ENCODE measurements at regions not wholly inside any gene's neighbourhood (a gene's known extent, or its start where the extent isn't known, plus 50 kb on each side); places are given as distances from the start of the nearest gene placed in this dataset.

DNA sequence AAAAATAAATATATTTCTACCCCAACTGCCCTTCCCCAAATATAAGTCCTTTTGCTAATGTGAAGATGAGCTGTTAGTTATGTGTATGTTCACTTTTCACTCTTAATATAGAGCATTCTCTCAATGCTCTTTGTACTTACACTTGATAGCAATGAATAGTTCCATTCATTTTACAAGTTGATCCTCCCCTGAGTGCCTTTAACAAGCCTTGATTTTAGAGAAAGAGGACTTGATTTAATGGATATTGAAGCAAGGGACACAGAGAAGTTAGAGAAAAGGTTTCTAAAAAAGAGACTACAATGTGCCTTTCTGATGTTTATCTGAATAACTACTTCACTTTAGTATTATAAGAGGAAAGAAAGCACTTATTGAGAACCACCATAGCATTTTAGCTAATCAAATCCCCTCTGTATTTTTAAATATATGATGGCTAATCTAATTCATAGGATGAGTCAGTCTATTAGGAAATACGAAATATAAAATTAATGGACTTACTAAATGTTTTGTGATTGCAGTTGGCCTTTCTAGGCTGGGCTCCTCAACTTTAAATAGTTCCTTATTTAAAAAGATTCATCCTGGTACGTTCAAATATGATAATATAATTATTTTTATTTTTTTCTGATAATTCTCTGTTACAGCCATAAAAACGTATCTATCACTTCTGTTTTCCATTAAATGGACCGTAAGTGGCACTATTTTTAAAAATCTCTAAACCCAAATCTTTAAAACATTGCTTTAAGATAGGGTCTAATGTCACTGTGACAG, 1097.8 kb upstream of the SLC10A2 start (continued):
- TF ChIP-seq TCF12 (IDR thresholded peaks at IDR 0.05; ENCODE audit: low read depth, low read length), result no peak
- no peak for TF ChIP-seq SIRT6 (IDR thresholded peaks at IDR 0.05; ENCODE audit: low read length)
- no peak for TF ChIP-seq SRF (IDR thresholded peaks at IDR 0.05; ENCODE audit: low read depth, low read length)
- no peak for TF ChIP-seq SAP30 (IDR thresholded peaks at IDR 0.05; ENCODE audit: insufficient read depth, insufficient replicate concordance, low read length)
- TF ChIP-seq, protein P1, sequence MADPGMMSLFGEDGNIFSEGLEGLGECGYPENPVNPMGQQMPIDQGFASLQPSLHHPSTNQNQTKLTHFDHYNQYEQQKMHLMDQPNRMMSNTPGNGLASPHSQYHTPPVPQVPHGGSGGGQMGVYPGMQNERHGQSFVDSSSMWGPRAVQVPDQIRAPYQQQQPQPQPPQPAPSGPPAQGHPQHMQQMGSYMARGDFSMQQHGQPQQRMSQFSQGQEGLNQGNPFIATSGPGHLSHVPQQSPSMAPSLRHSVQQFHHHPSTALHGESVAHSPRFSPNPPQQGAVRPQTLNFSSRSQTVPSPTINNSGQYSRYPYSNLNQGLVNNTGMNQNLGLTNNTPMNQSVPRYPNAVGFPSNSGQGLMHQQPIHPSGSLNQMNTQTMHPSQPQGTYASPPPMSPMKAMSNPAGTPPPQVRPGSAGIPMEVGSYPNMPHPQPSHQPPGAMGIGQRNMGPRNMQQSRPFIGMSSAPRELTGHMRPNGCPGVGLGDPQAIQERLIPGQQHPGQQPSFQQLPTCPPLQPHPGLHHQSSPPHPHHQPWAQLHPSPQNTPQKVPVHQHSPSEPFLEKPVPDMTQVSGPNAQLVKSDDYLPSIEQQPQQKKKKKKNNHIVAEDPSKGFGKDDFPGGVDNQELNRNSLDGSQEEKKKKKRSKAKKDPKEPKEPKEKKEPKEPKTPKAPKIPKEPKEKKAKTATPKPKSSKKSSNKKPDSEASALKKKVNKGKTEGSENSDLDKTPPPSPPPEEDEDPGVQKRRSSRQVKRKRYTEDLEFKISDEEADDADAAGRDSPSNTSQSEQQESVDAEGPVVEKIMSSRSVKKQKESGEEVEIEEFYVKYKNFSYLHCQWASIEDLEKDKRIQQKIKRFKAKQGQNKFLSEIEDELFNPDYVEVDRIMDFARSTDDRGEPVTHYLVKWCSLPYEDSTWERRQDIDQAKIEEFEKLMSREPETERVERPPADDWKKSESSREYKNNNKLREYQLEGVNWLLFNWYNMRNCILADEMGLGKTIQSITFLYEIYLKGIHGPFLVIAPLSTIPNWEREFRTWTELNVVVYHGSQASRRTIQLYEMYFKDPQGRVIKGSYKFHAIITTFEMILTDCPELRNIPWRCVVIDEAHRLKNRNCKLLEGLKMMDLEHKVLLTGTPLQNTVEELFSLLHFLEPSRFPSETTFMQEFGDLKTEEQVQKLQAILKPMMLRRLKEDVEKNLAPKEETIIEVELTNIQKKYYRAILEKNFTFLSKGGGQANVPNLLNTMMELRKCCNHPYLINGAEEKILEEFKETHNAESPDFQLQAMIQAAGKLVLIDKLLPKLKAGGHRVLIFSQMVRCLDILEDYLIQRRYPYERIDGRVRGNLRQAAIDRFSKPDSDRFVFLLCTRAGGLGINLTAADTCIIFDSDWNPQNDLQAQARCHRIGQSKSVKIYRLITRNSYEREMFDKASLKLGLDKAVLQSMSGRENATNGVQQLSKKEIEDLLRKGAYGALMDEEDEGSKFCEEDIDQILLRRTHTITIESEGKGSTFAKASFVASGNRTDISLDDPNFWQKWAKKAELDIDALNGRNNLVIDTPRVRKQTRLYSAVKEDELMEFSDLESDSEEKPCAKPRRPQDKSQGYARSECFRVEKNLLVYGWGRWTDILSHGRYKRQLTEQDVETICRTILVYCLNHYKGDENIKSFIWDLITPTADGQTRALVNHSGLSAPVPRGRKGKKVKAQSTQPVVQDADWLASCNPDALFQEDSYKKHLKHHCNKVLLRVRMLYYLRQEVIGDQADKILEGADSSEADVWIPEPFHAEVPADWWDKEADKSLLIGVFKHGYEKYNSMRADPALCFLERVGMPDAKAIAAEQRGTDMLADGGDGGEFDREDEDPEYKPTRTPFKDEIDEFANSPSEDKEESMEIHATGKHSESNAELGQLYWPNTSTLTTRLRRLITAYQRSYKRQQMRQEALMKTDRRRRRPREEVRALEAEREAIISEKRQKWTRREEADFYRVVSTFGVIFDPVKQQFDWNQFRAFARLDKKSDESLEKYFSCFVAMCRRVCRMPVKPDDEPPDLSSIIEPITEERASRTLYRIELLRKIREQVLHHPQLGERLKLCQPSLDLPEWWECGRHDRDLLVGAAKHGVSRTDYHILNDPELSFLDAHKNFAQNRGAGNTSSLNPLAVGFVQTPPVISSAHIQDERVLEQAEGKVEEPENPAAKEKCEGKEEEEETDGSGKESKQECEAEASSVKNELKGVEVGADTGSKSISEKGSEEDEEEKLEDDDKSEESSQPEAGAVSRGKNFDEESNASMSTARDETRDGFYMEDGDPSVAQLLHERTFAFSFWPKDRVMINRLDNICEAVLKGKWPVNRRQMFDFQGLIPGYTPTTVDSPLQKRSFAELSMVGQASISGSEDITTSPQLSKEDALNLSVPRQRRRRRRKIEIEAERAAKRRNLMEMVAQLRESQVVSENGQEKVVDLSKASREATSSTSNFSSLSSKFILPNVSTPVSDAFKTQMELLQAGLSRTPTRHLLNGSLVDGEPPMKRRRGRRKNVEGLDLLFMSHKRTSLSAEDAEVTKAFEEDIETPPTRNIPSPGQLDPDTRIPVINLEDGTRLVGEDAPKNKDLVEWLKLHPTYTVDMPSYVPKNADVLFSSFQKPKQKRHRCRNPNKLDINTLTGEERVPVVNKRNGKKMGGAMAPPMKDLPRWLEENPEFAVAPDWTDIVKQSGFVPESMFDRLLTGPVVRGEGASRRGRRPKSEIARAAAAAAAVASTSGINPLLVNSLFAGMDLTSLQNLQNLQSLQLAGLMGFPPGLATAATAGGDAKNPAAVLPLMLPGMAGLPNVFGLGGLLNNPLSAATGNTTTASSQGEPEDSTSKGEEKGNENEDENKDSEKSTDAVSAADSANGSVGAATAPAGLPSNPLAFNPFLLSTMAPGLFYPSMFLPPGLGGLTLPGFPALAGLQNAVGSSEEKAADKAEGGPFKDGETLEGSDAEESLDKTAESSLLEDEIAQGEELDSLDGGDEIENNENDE (IDR thresholded peaks at IDR 0.05; ENCODE audit: insufficient replicate concordance, low read length), result no peak
- TF ChIP-seq EGR1 (IDR thresholded peaks at IDR 0.05; ENCODE audit: borderline replicate concordance, low read depth, low read length), result no peak
